ENCODE measurements at regions not wholly inside any gene's neighbourhood (a gene's known extent, or its start where the extent isn't known, plus 50 kb on each side); places are given as distances from the start of the nearest gene placed in this dataset.

DNA sequence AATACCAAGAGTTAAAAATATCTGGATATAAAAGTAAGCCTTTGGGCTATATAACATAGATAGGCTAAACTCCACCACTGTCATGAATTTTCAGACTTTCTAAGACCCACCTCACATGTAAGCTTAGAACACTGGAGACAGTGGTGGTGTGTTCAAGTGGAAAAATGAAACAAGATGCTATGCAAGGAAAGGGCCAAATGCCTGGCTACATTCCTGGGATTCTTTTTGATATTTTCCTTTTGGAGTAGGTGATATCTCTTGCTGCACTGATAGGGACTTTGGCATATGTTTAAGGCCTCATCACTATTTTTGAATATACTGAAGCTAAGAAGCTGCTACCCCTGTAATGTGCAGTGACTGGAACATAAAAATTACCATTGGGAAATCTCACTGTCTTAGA lies 341.3 kb downstream of the SLC16A7 start:
- Mint-ChIP-seq H3K4me3 (no peak overlapping the region), H3K36me3 (no peaks in the 10 kb centered on the region), H3K27ac (no peak overlapping the region), H3K4me1 (no peaks in the 10 kb centered on the region), H3K9me3 (peaks cover 0 to 2% (median 0%) of the 10 kb centered on the region in 7 donors), H3K27me3 (ENCODE audit: low read depth in 3 of 3) (no peaks in the 10 kb centered on the region)
- no peak for DNase-seq
- intact Hi-C loops (cut with micrococcal nuclease), result no loop called here
- TF ChIP-seq, protein P1, sequence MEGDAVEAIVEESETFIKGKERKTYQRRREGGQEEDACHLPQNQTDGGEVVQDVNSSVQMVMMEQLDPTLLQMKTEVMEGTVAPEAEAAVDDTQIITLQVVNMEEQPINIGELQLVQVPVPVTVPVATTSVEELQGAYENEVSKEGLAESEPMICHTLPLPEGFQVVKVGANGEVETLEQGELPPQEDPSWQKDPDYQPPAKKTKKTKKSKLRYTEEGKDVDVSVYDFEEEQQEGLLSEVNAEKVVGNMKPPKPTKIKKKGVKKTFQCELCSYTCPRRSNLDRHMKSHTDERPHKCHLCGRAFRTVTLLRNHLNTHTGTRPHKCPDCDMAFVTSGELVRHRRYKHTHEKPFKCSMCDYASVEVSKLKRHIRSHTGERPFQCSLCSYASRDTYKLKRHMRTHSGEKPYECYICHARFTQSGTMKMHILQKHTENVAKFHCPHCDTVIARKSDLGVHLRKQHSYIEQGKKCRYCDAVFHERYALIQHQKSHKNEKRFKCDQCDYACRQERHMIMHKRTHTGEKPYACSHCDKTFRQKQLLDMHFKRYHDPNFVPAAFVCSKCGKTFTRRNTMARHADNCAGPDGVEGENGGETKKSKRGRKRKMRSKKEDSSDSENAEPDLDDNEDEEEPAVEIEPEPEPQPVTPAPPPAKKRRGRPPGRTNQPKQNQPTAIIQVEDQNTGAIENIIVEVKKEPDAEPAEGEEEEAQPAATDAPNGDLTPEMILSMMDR (IDR thresholded peaks at IDR 0.05), result no peak
- H3K79me2 ChIP-seq (ENCODE audit: insufficient read depth, low read length), result no peaks in the 10 kb centered on the region
- no peaks in the 10 kb centered on the region for H3K4me1 ChIP-seq (ENCODE audit: control insufficient read depth in 1 of 2, insufficient read depth in 2 of 2, low read length in 2 of 2)
- H3K36me3 ChIP-seq (replicated peaks in 1 of 2; ENCODE audit: control insufficient read depth in 1 of 2, insufficient read depth in 2 of 2, low read length in 2 of 2), result no peaks in the 10 kb centered on the region
- H3K27me3 ChIP-seq (ENCODE audit: control insufficient read depth in 2 of 2, insufficient read depth in 2 of 2, low read length in 2 of 2), result no peaks in the 10 kb centered on the region
- H3K27ac ChIP-seq (ENCODE audit: low read depth in 1 of 2, low read length in 2 of 2), result no peak overlapping the region
- H2AFZ ChIP-seq (ENCODE audit: insufficient read depth, low read depth, low read length, poor library complexity, severe bottlenecking), result no peak overlapping the region
- no peaks in the 10 kb centered on the region for H4K20me1 ChIP-seq (ENCODE audit: insufficient read depth, low read length)
- H3K9me3 ChIP-seq (replicated peaks in 1 of 2; ENCODE audit: control insufficient read depth in 1 of 2, insufficient read depth in 1 of 2, low read length in 2 of 2), result peaks cover 0 to 3% of the 10 kb centered on the region in 2 donors
- no peak overlapping the region for H3K4me2 ChIP-seq (replicated peaks; ENCODE audit: extremely low read depth, low read length, poor library complexity, severe bottlenecking)
- H3K4me3 ChIP-seq (replicated peaks in 1 of 3; ENCODE audit: low read depth in 2 of 3, low read length in 3 of 3), result no peak overlapping the region
- H3K9ac ChIP-seq (ENCODE audit: insufficient read depth, low read length, poor library complexity, severe bottlenecking), result no peak overlapping the region

DNA sequence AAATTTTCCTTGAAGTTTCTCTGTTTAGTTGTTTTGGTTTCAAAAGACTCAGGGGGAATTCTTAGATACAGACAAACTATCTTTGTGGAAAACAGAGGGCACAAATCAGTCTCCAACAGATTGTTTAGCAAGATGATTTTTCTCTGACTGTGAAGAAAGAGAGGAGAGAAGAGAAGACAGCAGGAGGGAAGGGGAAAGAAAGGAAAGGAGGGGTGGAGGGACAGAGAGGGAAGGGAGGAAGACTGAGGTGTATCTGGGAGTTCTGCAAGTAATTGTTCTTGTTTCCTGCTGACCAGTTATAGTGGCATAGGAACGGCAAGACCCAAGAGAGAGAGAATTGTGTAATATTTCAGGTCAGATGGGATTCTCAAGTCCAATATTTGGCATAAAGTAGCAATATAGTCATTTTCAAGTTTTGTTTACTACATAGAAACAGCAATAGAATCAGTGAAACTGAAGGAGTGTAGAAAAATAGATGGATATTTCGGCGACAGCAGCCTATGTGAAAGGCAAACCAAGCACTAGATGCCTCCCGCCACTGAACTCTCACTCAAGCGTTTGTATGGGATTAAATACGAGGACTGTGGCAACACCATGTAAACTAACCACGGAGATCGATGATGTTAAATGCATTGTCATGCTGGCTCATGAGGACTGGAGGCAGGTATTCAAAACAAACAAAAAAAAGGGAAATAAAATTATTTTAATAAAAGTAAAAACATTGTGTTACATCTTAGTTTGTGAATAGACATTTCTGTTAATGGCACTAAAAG lies 342.5 kb downstream of the SLC16A7 start:
- Histone ChIP-seq H3K4me2 (replicated peaks; ENCODE audit: extremely low read depth, low read length, poor library complexity, severe bottlenecking) (no peak overlapping the region), H3K9ac (ENCODE audit: insufficient read depth, low read length, poor library complexity, severe bottlenecking) (no peak overlapping the region), H3K36me3 (replicated peaks in 1 of 2; ENCODE audit: control insufficient read depth in 1 of 2, insufficient read depth in 2 of 2, low read length in 2 of 2) (no peaks in the 10 kb centered on the region), H3K4me3 (replicated peaks in 1 of 3; ENCODE audit: low read depth in 2 of 3, low read length in 3 of 3) (no peak overlapping the region), H3K27me3 (ENCODE audit: control insufficient read depth in 2 of 2, insufficient read depth in 2 of 2, low read length in 2 of 2) (no peaks in the 10 kb centered on the region), H4K20me1 (ENCODE audit: insufficient read depth, low read length) (no peaks in the 10 kb centered on the region), H2AFZ (ENCODE audit: insufficient read depth, low read depth, low read length, poor library complexity, severe bottlenecking) (no peak overlapping the region), H3K79me2 (ENCODE audit: insufficient read depth, low read length) (no peaks in the 10 kb centered on the region), H3K4me1 (ENCODE audit: control insufficient read depth in 1 of 2, insufficient read depth in 2 of 2, low read length in 2 of 2) (no peaks in the 10 kb centered on the region), H3K9me3 (replicated peaks in 1 of 2; ENCODE audit: control insufficient read depth in 1 of 2, insufficient read depth in 1 of 2, low read length in 2 of 2) (peaks cover 0 to 2% of the 10 kb centered on the region in 2 donors), H3K27ac (ENCODE audit: low read depth in 1 of 2, low read length in 2 of 2) (no peak overlapping the region)
- Mint-ChIP-seq H3K27ac (no peak overlapping the region), H3K4me1 (no peaks in the 10 kb centered on the region), H3K36me3 (no peaks in the 10 kb centered on the region), H3K27me3 (ENCODE audit: low read depth in 3 of 3) (no peaks in the 10 kb centered on the region), H3K9me3 (peaks cover 0 to 2% (median 0%) of the 10 kb centered on the region in 7 donors), H3K4me3 (no peak overlapping the region)
- DNase-seq, result no peak
- no CpG with 5 or more reads among the region's 8 CpGs for WGBS (ENCODE audit: insufficient coverage)
- TF ChIP-seq, protein P1 (IDR thresholded peaks at IDR 0.05), result no peak
- intact Hi-C loops (cut with micrococcal nuclease), result no loop called here

All from CD14-positive monocyte (primary cell).